Choroid plexus epithelial cell (primary cell): ENCODE measurements at regions not wholly inside any gene's neighbourhood (a gene's known extent, or its start where the extent isn't known, plus 50 kb on each side); places are given as distances from the start of the nearest gene placed in this dataset.

Experiments used
- DNase-seq: peaks from one replicate; pipeline ENCODE4 v3.0.0-alpha.2; 2010; ENCODE audit warnings: low read depth
- H3K4me3 ChIP-seq: 2 replicates; pipeline ENCODE4 v1.5.1; 2011; ENCODE audit warnings: low read depth, mild to moderate bottlenecking, control low read depth, low read length, moderate library complexity
- CTCF ChIP-seq: conservative IDR thresholded peaks from 2 replicates; pipeline ENCODE4 v1.5.1; 2011; ENCODE audit warnings: low read depth, mild to moderate bottlenecking, control low read depth, inconsistent platforms, low read length, moderate library complexity

GRCh38 chr12:70985850-70986249, 65.3 kb upstream of the PTPRR start:
- peak; percentile 84 for DNase-seq
- no peak for TF ChIP-seq CTCF
- no peak overlapping the region for H3K4me3 ChIP-seq

- no peak for TF ChIP-seq CTCF
- H3K4me3 ChIP-seq = no peak overlapping the region
- peak; percentile 62 for DNase-seq
Observed at GRCh38 chr12:70983692-70984091, 63.2 kb upstream of the PTPRR start.

GRCh38 chr12:70982991-70983390, 62.5 kb upstream of the PTPRR start:
- H3K4me3 ChIP-seq = no peak overlapping the region
- DNase-seq = peak; percentile 52
- TF ChIP-seq CTCF = no peak

- H3K4me3 ChIP-seq = no peak overlapping the region
- TF ChIP-seq CTCF = no peak
- DNase-seq = peak; percentile 78
Observed at GRCh38 chr12:70982286-70982685, 61.7 kb upstream of the PTPRR start.

- H3K4me3 ChIP-seq = no peak overlapping the region
- TF ChIP-seq CTCF = no peak
- peak; percentile 67 for DNase-seq
Observed at GRCh38 chr12:70971001-70971794, 50.7 kb upstream of the PTPRR start.
